T-helper 1 cell (primary cell): ENCODE measurements at regions not wholly inside any gene's neighbourhood (a gene's known extent, or its start where the extent isn't known, plus 50 kb on each side); places are given as distances from the start of the nearest gene placed in this dataset.

ENCODE experiments used
- DNase-seq, 5 donors: peaks; one replicate each; pipeline ENCODE4 v3.0.0-alpha.2; 2012 to 2020

GRCh38 chr7:54622696-54623309, 80.6 kb downstream of the VSTM2A start:
- no peak for DNase-seq
